ENCODE measurements at regions not wholly inside any gene's neighbourhood (a gene's known extent, or its start where the extent isn't known, plus 50 kb on each side); places are given as distances from the start of the nearest gene placed in this dataset.
A peak's percentile ranks its signal among the peaks of the same experiment; 100 is the strongest.

DNA sequence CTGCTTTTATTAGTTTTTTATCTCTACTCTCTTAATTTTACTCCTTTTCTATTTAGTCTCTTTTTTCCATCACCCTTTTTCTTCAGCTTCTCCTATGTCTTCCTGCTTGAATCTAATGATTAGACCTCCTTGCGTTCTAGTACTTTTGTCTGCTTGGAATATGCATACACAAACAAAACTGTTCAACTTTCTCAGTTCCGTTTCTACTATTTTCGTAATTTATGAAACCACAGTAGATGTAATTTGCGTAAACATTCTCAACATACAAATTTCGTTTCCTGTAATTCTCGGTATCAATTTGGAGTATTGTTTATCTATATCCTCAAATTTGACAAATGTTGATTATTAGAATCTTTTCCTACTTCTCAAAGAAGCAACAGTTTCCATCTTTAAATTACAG is 772.5 kb downstream of the USP25 start:
- Histone ChIP-seq H3K36me3 (0 out of 2 replicates have a peak, but pooled peaks cover 3% of the 10 kb centered on the region), H3K9me3 (no peaks in the 10 kb centered on the region), H3K4me3 (no peak overlapping the region), H3K27me3 (no peaks in the 10 kb centered on the region)
- DNase-seq: no peak

DNA sequence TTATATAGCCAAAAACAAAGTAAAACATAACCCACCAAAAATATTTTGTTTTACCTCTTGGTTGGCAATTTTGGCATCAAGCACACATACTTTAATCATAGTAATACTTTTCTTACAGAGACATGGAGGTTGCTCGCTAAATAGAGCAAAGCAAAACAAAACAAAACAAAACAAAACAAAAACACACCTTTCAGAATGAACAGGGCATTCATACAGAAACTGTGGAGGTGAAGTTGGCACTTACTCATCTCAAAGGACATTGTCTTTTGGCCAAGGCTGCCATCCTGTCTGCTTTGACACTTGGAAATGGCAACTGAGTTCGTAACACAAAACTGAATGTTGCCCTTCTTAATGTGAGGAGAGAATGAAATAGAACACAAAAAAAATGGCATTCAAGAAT is 773.1 kb downstream of the USP25 start:
- H3K36me3 ChIP-seq: 0 out of 2 replicates have a peak, but pooled peaks cover 3% of the 10 kb centered on the region
- no peaks in the 10 kb centered on the region for H3K9me3 ChIP-seq
- no peak for DNase-seq
- no peaks in the 10 kb centered on the region for H3K27me3 ChIP-seq
- no peak overlapping the region for H3K4me3 ChIP-seq

DNA sequence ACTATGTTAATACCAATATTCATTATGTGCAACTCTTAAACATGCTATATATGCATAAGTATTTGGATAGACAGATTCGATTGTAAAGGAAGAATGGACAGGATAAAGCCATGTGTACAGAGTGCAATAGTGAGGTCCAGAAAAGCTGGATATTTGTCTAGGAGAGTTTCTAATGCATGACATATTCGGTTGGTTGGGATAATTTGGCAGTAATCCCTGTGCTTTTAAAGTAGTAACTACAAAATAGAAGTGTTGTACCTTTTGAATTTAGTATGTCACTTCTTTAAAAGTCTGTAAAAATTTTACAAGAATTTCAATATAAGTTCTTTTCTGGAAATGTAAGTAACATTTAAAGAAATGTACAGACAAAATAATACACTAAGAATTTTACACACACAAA is 774.5 kb downstream of the USP25 start:
- no peaks in the 10 kb centered on the region; the same call in 1 of the 2 replicates for H3K36me3 ChIP-seq
- H3K9me3 ChIP-seq: no peaks in the 10 kb centered on the region
- H3K4me3 ChIP-seq: no peak overlapping the region
- DNase-seq: no peak
- no peaks in the 10 kb centered on the region for H3K27me3 ChIP-seq

DNA sequence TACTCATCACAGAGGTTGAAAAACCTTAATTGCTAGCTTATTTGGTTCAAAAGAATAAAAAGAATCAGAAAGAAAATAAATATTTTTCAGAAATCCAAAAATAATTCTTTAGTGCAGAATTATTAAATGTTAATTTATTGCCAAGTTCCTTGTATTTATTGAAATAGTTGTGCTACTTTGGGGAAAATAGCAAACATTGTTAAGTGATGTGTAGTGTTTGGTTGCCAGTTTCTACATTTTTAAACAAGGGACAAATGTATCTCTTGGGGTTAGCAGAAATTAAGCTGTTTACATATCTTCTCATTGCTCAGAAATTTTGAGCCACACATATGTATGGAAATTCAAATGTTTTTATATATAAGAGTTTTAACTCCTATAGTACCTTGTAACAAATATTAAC is 775.0 kb downstream of the USP25 start:
- Histone ChIP-seq H3K4me3 (no peak overlapping the region), H3K9me3 (no peaks in the 10 kb centered on the region), H3K36me3 (peaks cover 5% of the 10 kb centered on the region), H3K27me3 (no peaks in the 10 kb centered on the region)
- no peak for DNase-seq

DNA sequence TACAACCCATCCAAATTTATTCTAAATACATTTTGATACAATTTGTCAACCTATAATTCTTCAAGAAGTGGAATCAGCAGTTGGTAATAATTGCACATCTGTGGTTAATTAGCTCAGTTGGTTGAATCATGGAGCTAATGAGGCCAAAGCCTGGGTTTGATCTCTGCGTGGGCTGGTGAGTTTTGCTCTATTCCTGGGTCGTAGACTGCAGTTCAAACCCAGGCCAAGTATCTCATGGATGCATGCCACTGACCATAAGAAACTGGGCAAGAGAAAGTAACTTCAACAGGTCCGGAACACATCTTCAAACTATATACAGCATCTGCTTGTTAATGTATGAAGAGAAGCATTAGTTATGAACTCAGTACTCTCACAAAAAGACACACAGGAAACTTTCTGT is 779.7 kb downstream of the USP25 start:
- DNase-seq: peak; percentile 38
- no peaks in the 10 kb centered on the region for H3K27me3 ChIP-seq
- no peaks in the 10 kb centered on the region for H3K9me3 ChIP-seq
- no peak overlapping the region for H3K4me3 ChIP-seq
- H3K36me3 ChIP-seq: peaks cover 8% of the 10 kb centered on the region

DNA sequence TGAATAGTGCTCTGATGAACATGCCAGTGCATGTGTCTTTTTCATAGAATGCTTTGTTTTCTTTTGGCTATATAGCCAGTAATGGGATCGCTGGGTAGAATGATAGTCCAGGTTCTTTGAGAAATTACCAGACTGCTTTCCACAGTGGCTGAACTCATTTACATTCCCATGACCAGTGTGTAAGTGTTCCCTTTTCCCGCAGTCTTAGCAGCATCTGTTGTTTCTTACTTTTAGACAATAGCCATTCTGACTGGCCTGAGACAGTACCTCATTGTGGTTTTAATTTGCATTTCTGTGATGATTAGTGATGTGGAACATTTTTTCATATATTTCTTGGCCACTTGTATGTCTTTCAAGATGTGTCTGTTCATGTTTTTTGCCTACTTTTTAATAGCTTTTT is 784.5 kb downstream of the USP25 start:
- H3K27me3 ChIP-seq: no peaks in the 10 kb centered on the region
- H3K4me3 ChIP-seq: no peak overlapping the region
- H3K9me3 ChIP-seq: 0 out of 2 replicates have a peak, but pooled peaks cover 10% of the 10 kb centered on the region
- peaks cover 12% of the 10 kb centered on the region for H3K36me3 ChIP-seq
- no peak for DNase-seq

DNA sequence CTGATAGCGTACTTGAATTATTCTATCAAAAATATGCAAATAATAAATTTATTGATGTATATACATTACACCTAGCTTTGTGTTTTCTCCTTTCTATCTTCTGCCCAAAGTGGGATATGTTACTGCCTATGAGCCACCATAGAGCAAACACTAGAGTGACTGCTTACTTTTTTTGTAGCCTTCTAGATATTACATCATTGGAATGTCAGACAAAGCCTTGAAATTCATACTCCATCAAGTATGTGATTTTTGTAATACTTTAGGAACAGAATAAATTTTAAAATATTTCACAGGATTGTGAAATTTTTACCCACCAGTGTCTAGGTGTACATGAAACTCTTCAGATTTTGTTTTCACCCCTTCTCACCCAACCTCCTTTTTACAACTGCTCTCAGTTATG is 787.6 kb downstream of the USP25 start:
- H3K27me3 ChIP-seq: no peaks in the 10 kb centered on the region
- peaks cover 9% of the 10 kb centered on the region for H3K36me3 ChIP-seq
- no peak overlapping the region for H3K4me3 ChIP-seq
- H3K9me3 ChIP-seq: 0 out of 2 replicates have a peak, but pooled peaks cover 10% of the 10 kb centered on the region
- DNase-seq: no peak

DNA sequence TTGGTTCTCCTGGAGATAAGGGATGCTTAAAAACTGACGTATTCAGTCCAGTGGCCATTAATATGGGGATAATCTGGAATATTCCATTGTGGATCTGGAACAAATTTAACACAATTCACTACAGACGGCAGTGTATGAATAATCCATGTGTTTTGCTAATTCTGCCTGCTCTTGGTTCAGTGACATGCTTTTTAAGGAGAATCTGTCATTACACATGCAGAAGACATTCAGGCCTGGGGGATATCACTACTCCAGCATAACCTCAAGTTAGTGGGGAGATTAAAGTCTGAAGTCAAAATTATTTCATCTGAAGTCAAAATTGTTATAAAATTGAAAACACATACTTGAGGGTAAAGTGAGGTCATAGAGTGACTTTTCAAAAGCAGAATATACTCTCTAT is 789.3 kb downstream of the USP25 start:
- Histone ChIP-seq H3K36me3 (peaks cover 10% of the 10 kb centered on the region), H3K9me3 (0 out of 2 replicates have a peak, but pooled peaks cover 10% of the 10 kb centered on the region), H3K27me3 (no peaks in the 10 kb centered on the region), H3K4me3 (no peak overlapping the region)
- DNase-seq: no peak

DNA sequence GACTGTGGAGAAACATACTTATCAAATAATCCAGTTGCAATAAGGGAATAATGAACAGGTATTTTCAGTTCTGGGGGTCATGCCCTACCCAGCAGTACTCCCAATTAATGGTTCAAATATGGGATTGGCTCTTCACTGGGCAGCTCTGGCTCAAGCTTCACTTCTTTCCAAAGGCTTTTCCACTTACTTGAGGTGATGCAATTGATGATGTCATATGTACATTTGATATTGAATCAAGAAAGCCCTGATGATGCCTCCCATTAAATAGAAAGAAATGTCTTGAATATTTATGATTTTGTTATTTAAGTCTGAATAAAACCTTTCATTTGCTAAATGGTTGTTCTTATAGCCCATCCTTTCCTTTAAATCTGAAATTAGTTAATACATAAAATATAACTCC is 789.9 kb downstream of the USP25 start:
- Histone ChIP-seq H3K4me3 (no peak overlapping the region), H3K27me3 (no peaks in the 10 kb centered on the region), H3K9me3 (0 out of 2 replicates have a peak, but pooled peaks cover 10% of the 10 kb centered on the region), H3K36me3 (peaks cover 10% of the 10 kb centered on the region)
- DNase-seq: no peak

DNA sequence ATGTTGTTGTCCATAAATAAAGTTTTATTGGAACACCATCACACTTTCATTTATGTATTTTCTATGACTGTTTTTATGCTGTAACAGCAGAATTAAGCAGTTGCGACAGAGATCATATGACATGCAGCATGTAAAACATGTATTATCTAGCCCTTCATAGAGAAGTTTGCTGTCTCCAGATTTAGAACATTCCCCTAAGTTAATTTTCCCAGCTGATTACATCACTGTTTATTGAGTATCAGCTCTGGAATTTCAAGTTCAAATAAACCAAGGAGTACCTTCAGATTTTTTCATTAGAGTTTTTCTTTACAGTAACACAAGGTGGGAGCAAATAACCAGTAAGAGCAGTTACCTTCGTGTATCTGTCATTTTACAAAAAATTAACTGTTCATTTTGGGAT is 792.8 kb downstream of the USP25 start:
- Histone ChIP-seq H3K9me3 (no peaks in the 10 kb centered on the region), H3K27me3 (no peaks in the 10 kb centered on the region)
- DNase-seq: no peak

DNA sequence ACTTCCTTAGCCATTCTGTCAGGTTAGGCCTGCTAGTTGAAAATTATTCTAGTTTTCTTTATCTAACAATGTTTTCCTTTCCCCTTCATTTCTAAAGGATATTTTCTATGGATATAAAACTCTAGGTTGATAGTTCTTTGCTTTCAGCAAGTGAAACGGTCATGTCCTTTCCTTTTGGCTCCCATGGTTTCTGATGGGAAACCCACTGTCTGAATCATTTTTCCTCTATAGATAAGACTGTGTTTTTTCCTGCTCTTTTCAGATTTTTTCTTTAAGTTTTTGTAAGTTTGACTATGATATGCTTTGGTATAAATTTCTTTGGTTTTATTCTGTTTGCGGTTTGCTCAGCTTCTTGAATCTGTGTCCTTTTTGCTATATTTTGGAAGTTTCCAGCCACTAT is 800.9 kb downstream of the USP25 start:
- DNase-seq: no peak
- H3K4me3 ChIP-seq: no peak overlapping the region
- peaks cover 13% of the 10 kb centered on the region; the same call in 1 of the 2 replicates for H3K36me3 ChIP-seq
- H3K27me3 ChIP-seq: no peaks in the 10 kb centered on the region
- H3K9me3 ChIP-seq: peaks cover 6% of the 10 kb centered on the region

More for the DNA sequence above, 792.8 kb downstream of the USP25 start:
- H3K4me3 ChIP-seq: no peak overlapping the region
- H3K36me3 ChIP-seq: peaks cover 13% of the 10 kb centered on the region

DNA sequence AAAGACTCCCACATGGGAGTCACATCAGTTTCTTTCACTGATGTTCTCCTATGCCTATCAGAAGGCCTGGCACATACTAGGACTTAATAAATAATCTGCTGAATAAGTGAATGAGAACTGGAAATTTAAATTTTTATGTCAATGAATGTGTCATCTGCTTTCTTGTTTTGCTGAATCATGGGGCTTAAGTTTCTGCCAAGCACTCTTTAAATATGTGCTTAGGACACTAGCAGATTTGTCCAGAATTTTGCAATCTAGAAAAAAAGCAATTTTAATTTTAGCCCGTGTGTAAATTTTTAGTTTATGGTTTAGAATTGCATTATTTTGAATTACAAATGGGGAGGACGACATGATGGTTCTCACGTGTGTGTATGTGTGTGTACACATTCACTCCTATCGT is 803.1 kb downstream of the USP25 start:
- H3K4me3 ChIP-seq: no peak overlapping the region
- peaks cover 9% of the 10 kb centered on the region; the same call in 1 of the 2 replicates for H3K36me3 ChIP-seq
- no peak for DNase-seq
- peaks cover 6% of the 10 kb centered on the region for H3K9me3 ChIP-seq
- H3K27me3 ChIP-seq: no peaks in the 10 kb centered on the region

DNA sequence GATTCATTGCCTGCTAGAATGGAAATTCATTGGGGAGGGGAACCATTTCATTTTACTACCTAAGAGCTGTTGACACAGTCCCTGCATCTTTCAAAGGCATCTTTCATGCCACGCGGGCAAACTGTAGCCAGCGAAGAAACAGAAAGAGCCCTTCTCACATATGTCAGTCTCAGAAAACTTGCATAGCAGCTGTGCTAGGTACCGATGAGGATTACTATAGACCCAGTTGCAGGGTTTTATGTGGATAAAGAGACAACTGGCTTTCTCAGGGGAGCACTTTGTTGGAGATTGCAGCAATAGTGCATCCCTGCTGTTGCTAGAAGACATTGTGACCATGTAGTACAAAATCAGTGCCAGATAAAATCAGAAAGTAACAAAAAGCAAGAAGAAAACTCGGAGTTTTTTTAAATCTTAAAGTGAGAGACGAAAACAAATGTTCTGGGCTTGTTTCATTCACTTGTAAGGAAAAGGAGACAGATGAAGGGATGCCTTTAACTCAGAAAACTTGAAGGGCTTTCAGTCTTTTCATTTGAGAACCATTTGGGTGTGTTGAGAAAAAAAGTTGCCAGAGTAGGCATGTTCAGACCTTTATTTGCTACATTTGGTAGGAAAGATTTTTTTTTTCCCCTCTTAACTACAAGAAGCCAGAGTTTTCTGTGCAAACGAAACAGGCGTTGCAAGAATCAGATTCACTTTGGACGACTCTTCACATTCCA is 804.1 kb downstream of the USP25 start:
- peaks cover 9% of the 10 kb centered on the region; the same call in 1 of the 2 replicates for H3K36me3 ChIP-seq
- peaks cover 6% of the 10 kb centered on the region for H3K9me3 ChIP-seq
- DNase-seq: peak; percentile 7
- peak overlapping the region; percentile 56 for H3K4me3 ChIP-seq
- H3K27me3 ChIP-seq: no peaks in the 10 kb centered on the region

DNA sequence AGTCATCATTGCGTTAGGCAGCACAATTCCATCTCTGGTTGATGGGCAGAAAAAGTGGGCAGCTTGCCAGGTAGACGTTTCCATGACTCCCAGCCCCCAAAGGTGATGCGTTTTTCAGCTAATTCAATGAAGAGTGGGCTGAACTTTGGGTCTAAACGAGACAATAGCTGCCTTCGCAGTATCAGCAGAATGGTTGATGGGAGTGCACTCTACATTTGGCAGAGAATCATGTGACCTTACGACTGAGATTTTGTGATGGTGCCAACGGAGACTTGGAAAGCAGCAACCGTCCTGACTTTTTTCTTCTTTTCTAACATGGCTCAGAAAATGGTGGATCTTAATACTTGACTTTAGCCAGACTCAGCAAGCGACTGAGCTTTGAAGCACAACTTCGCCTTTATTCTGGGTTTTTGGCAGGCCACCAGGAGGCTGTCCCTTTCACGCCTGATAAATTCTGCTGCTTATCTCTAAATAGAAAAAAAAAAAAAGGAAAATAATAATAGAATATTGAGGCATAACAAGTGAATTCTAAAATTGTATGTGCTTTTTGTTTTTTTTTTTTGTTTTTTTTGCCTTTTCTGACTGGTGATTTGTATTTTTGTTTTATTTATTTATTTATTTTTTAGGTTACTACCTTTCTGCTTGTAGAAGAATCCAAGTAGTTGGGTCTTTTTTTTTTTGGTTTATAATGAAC is 804.8 kb downstream of the USP25 start:
- Histone ChIP-seq H3K4me3 (peak overlapping the region; percentile 56), H3K36me3 (peaks cover 12% of the 10 kb centered on the region), H3K27me3 (no peaks in the 10 kb centered on the region), H3K9me3 (peaks cover 6% of the 10 kb centered on the region)
- DNase-seq: peak; percentile 79

DNA sequence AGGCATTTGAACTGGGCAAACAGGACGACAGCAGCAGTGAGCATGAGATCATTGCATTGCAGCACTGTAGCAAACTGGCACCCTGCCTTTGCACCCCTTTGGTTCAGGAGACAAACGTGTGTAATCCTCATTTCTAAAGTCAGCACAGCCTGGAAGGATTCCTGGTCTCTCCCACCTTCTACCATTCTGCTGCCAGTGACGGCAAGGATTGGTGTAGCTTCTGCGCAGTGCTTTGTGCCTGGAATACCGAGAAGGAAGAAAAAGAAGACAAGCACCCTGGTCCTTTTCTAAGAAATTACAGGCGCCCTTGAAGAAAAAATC is 805.3 kb downstream of the USP25 start:
- H3K4me3 ChIP-seq: peak overlapping the region; percentile 56
- peak; percentile 96 for DNase-seq
- no peaks in the 10 kb centered on the region for H3K27me3 ChIP-seq
- peaks cover 18% of the 10 kb centered on the region for H3K36me3 ChIP-seq
- H3K9me3 ChIP-seq: peaks cover 7% of the 10 kb centered on the region

DNA sequence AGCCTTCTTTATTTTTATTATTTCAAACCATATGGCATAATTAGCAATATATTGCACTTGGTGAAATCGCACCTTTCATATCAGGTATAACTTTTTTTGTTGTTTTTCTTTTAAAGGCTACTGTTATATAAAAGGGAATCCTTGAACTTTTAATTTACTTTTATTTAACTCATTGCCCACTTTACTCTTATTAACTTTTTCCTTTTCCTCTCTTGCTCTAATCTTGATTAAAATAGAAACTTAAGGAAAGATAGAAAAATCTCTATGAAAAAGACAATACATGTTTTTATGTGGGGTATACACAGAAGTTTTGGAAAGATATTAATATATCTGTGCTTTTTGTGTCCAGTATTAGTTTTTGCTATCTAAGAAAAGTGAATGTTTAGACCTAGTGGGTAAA is 805.8 kb downstream of the USP25 start:
- H3K36me3 ChIP-seq: peaks cover 22% of the 10 kb centered on the region
- H3K9me3 ChIP-seq: peaks cover 12% of the 10 kb centered on the region
- no peak for DNase-seq
- H3K27me3 ChIP-seq: no peaks in the 10 kb centered on the region
- H3K4me3 ChIP-seq: peak overlapping the region; percentile 56

DNA sequence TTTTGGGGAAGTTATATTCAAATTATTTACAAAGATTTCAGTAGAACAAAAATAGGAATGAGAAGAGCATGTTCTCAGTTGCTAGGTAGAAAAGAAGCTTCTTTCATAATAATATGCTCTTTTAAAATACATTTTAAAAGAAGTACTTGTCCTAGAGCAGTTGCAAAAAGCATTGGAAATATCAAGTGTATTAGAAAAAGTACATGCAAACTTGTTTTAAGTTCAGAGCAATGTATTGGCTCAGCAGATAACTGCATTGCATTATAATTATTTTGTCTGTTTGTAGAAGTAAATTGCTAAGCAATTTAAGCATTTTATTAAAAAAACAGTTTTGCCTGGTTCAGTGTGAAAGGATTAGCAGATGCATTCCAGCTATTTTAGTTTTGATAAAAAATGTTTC is 806.4 kb downstream of the USP25 start:
- no peak for DNase-seq
- Histone ChIP-seq H3K4me3 (peak overlapping the region; percentile 56), H3K36me3 (peaks cover 22% of the 10 kb centered on the region), H3K9me3 (peaks cover 10% of the 10 kb centered on the region), H3K27me3 (no peaks in the 10 kb centered on the region)

Measured in MG63 (cell line).